HepG2 (cell line): ENCODE measurements at regions not wholly inside any gene's neighbourhood (a gene's known extent, or its start where the extent isn't known, plus 50 kb on each side); places are given as distances from the start of the nearest gene placed in this dataset.

Source experiments
- ATAC-seq: fragments of 200-7000 bp; cut with Tn5 transposase; 3 replicates; pipeline ENCODE4 v1.9.1; 2020; ENCODE audit warnings: mild to moderate bottlenecking, moderate library complexity
- BruUV-seq: library from RNA; stranded (reverse); fragments of 400-500 nt; replicated peaks from 2 replicates; lab custom pipeline; 2021; lab: Mats Ljungman, UMichigan
- CTCF ChIA-PET: fragments of 300-600 bp; formaldehyde crosslinking; extraction: SDS; loops from one replicate; lab custom pipeline; 2021; ENCODE audit warnings: low total read pairs, inconsistent platforms, low intra/inter-chr PET ratio; lab: Yijun Ruan, JAX
- POLR2A ChIA-PET: fragments of 350-600 bp; sonication (Branson Sonifier 250); formaldehyde crosslinking; loops from one replicate; lab custom pipeline; 2020; ENCODE audit warnings: antibody characterized with exemption, inconsistent platforms; lab: Yijun Ruan, JAX
- DNase-seq: peaks from one replicate; pipeline ENCODE4 v3.0.0-alpha.2; 2015; ENCODE audit warnings: low spot score
- FAIRE-seq: peaks from 3 replicates; lab custom pipeline; 2011; peaks lifted over from hg19 to GRCh38; lab: Jason Lieb, UNC
- H2AFZ ChIP-seq: one replicate; pipeline ENCODE4 v1.6.1; 2011; ENCODE audit warnings: low read length, inconsistent platforms
- H3K27ac ChIP-seq: fragments of 300-600 bp; 3 replicates; pipeline ENCODE4 v1.8.0; 2011; ENCODE audit warnings: mixed run types, mild to moderate bottlenecking, mixed read lengths, low read length, inconsistent platforms; ENCODE audit not compliant: insufficient read depth; ENCODE audit errors: extremely low read length
- H3K27me3 ChIP-seq, 2 experiments: fragments of 200-600 bp in 1 of 2; 2 replicates in 1 of 2; 3 replicates in 1 of 2; pipeline versions ENCODE4 v1.6.0 to v1.8.0; 2011; ENCODE audit warnings: low read length in 2 of 2, mild to moderate bottlenecking in 2 of 2, moderate library complexity in 2 of 2, inconsistent platforms in 1 of 2; ENCODE audit not compliant: insufficient read depth in 2 of 2, control insufficient read depth in 1 of 2
- H3K36me3 ChIP-seq, 2 experiments: fragments of 200-600 bp in 1 of 2; replicated peaks in 1 of 2; 2 replicates in 1 of 2; 3 replicates in 1 of 2; pipeline versions ENCODE4 v1.5.1 to v1.8.0; 2011; ENCODE audit warnings: low read length in 2 of 2, inconsistent platforms in 1 of 2; ENCODE audit not compliant: insufficient read depth in 2 of 2, control insufficient read depth in 1 of 2
- H3K4me1 ChIP-seq: 2 replicates; pipeline ENCODE4 v1.5.1; 2012; ENCODE audit warnings: low read length, inconsistent platforms; ENCODE audit not compliant: insufficient read depth
- H3K4me2 ChIP-seq: 2 replicates; pipeline ENCODE4 v1.6.0; 2011; ENCODE audit warnings: low read depth, low read length, inconsistent platforms
- H3K4me3 ChIP-seq, 3 experiments: fragments of 200-600 bp in 1 of 3; sonication (generic), shearing (Covaris generic) in 1 of 3; replicated peaks in 1 of 3; 2 replicates each; pipeline ENCODE4 v1.5.1; 2011 to 2016; ENCODE audit warnings: low read length in 3 of 3, inconsistent platforms in 2 of 3, low read depth in 2 of 3, mild to moderate bottlenecking in 2 of 3, control low read depth in 1 of 3, mixed read lengths in 1 of 3; ENCODE audit not compliant: insufficient read depth in 1 of 3
- H3K79me2 ChIP-seq: one replicate; pipeline ENCODE4 v1.6.1; 2011; ENCODE audit warnings: low read length, inconsistent platforms; ENCODE audit not compliant: insufficient read depth
- H3K9ac ChIP-seq: 2 replicates; pipeline ENCODE4 v1.6.0; 2011; ENCODE audit warnings: mild to moderate bottlenecking, low read depth, low read length, inconsistent platforms; ENCODE audit not compliant: insufficient read depth
- H3K9me3 ChIP-seq: 2 replicates; pipeline ENCODE4 v1.5.1; 2012; ENCODE audit warnings: mild to moderate bottlenecking, low read length
- H4K20me1 ChIP-seq: 2 replicates; pipeline ENCODE4 v1.6.0; 2011; ENCODE audit warnings: inconsistent platforms, mild to moderate bottlenecking, low read length, moderate library complexity; ENCODE audit not compliant: insufficient read depth
- ARID4A ChIP-seq: sonication (generic); formaldehyde crosslinking; IDR thresholded peaks from 2 replicates; pipeline ENCODE4 v1.5.0; 2020; ENCODE audit warnings: mild to moderate bottlenecking, missing genetic modification reagents, borderline replicate concordance
- E2F1 ChIP-seq: sonication (generic); formaldehyde crosslinking; IDR thresholded peaks from 2 replicates; pipeline ENCODE4 v1.5.0; 2020; ENCODE audit warnings: missing genetic modification reagents
- FOSL2 ChIP-seq: sonication (generic); formaldehyde crosslinking; IDR thresholded peaks from 2 replicates; pipeline ENCODE4 v1.4.0; 2020; ENCODE audit warnings: missing genetic modification reagents
- GTF2F1 ChIP-seq: fragments of 150-350 bp; IDR thresholded peaks from 2 replicates; pipeline ENCODE4 v1.6.1; 2014; ENCODE audit warnings: low read length
- MATR3 ChIP-seq: sonication (generic); formaldehyde crosslinking; IDR thresholded peaks from 2 replicates; pipeline ENCODE4 v1.4.0; 2020; ENCODE audit warnings: missing genetic modification reagents
- MTF1 ChIP-seq: sonication (generic); formaldehyde crosslinking; IDR thresholded peaks from 2 replicates; pipeline ENCODE4 v1.5.0; 2020; ENCODE audit warnings: missing genetic modification reagents
- TCF12 ChIP-seq, 2 experiments: fragments of 450-650 bp in 1 of 2; sonication (generic) in 1 of 2; formaldehyde crosslinking in 1 of 2; IDR thresholded peaks; 2 replicates each; pipeline versions ENCODE4 v1.6.1 to v1.8.0; 2017 to 2022; ENCODE audit warnings: antibody characterized with exemption in 1 of 2, mild to moderate bottlenecking in 1 of 2, missing genetic modification reagents in 1 of 2, moderate library complexity in 1 of 2
- TCF7 ChIP-seq: sonication (generic); IDR thresholded peaks from 2 replicates; pipeline ENCODE4 v1.6.1; 2016; ENCODE audit warnings: antibody characterized with exemption, low read depth
- TEF ChIP-seq: sonication (generic); formaldehyde crosslinking; IDR thresholded peaks from 2 replicates; pipeline ENCODE4 v1.5.0; 2020; ENCODE audit warnings: missing genetic modification reagents
- ZBTB8A ChIP-seq: sonication (generic); formaldehyde crosslinking; IDR thresholded peaks from 2 replicates; pipeline ENCODE4 v1.4.0; 2020; ENCODE audit warnings: mild to moderate bottlenecking, low read depth, missing genetic modification reagents, borderline replicate concordance
- ZNF24 ChIP-seq: fragments of 450-650 bp; IDR thresholded peaks from 2 replicates; pipeline ENCODE4 v1.6.1; 2017; ENCODE audit warnings: antibody characterized with exemption, mild to moderate bottlenecking
- ZNF512 ChIP-seq: sonication (generic); formaldehyde crosslinking; IDR thresholded peaks from 2 replicates; pipeline ENCODE4 v1.4.0; 2020; ENCODE audit warnings: mild to moderate bottlenecking, missing genetic modification reagents
- ZNF546 ChIP-seq: sonication (generic); formaldehyde crosslinking; conservative IDR thresholded peaks from 2 replicates; pipeline ENCODE4 v1.8.1; 2023; ENCODE audit warnings: mild to moderate bottlenecking, missing genetic modification reagents
- ZNF550 ChIP-seq: sonication (generic); formaldehyde crosslinking; IDR thresholded peaks from 2 replicates; pipeline ENCODE4 v1.4.0; 2020; ENCODE audit warnings: mild to moderate bottlenecking, missing genetic modification reagents, borderline replicate concordance
- ZNF614 ChIP-seq: IDR thresholded peaks from 2 replicates; pipeline ENCODE4 v1.6.1; 2018; ENCODE audit warnings: missing biosample characterization, missing genetic modification reagents, inconsistent platforms, borderline replicate concordance
- ZNF747 ChIP-seq: sonication (generic); formaldehyde crosslinking; IDR thresholded peaks from 2 replicates; pipeline ENCODE4 v1.8.1; 2023; ENCODE audit warnings: missing genetic modification reagents, mild to moderate bottlenecking, borderline replicate concordance
- WGBS: methylation state at CpG from one replicate; pipeline ENCODE4 v1.1.6; 2017; ENCODE audit warnings: low lambda C conversion rate; 5-methylcytosine and 5-hydroxymethylcytosine counted together
- in situ Hi-C: cut with HindIII; loops from 2 replicates; pipeline ENCODE4 v1.10.0; 2017; ENCODE audit warnings: low pct_unique_long_range_greater_than_20kb; ENCODE audit not compliant: extremely low pct_ligation_motif_present
- intact Hi-C: fragments of 100-400 bp; cut with micrococcal nuclease; formaldehyde crosslinking; loops from one replicate; pipeline ENCODE4 v1.10.0; 2022; ENCODE audit not compliant: unreplicated experiment

GRCh38 chr2:2799151-2799697 lies 468.1 kb upstream of the MYT1L start:
- H2AFZ ChIP-seq, result no peak overlapping the region
- H4K20me1 ChIP-seq, result no peaks in the 10 kb centered on the region
- H3K9ac ChIP-seq, result no peak overlapping the region
- DNase-seq, result no peak
- in situ Hi-C loops (no loop called here), intact Hi-C loops (no loop called here)
- CTCF ChIA-PET, result no interaction called here
- POLR2A ChIA-PET, result no interaction called here
- peaks cover 4 to 34% of the 10 kb centered on the region in 2 experiments; a peak in 3 of 5 replicates for H3K27me3 ChIP-seq
- no peaks in the 10 kb centered on the region for H3K79me2 ChIP-seq
- no peak for ATAC-seq
- no peak for TF ChIP-seq ZBTB8A (CRISPR knock-in tag)
- TF ChIP-seq ZNF614 (CRISPR knock-in tag), result no peak
- TF ChIP-seq ZNF550, result no peak
- no peak for TF ChIP-seq TCF7
- TF ChIP-seq TCF12 (IDR thresholded peaks at IDR 0.05), result no peak
- TF ChIP-seq TCF12 (CRISPR knock-in tag; IDR thresholded peaks at IDR 0.05), result no peak
- TF ChIP-seq ZNF512 (CRISPR knock-in tag), result no peak
- TF ChIP-seq ZNF24, result no peak
- TF ChIP-seq MATR3 (CRISPR knock-in tag), result no peak
- no peak for TF ChIP-seq GTF2F1
- no peak for TF ChIP-seq MTF1 (CRISPR knock-in tag)
- TF ChIP-seq FOSL2 (CRISPR knock-in tag), result no peak
- TF ChIP-seq TEF (CRISPR knock-in tag), result no peak
- no peak for TF ChIP-seq ZNF747
- TF ChIP-seq ARID4A (CRISPR knock-in tag), result no peak
- no peak for TF ChIP-seq ZNF546 (CRISPR knock-in tag)
- no peak for TF ChIP-seq E2F1 (CRISPR knock-in tag)
- no peaks in the 10 kb centered on the region for H3K9me3 ChIP-seq
- BruUV-seq, result no TSS peak
- H3K36me3 ChIP-seq, result no peaks in the 10 kb centered on the region
- no peak for FAIRE-seq
- H3K4me3 ChIP-seq, result no peak overlapping the region
- 3% methylated on average over 10 of the region's 10 CpGs for WGBS
- H3K27ac ChIP-seq, result no peak overlapping the region
- no peaks in the 10 kb centered on the region for H3K4me1 ChIP-seq
- no peak overlapping the region for H3K4me2 ChIP-seq
